Skeletal muscle satellite cell (primary cell): ENCODE measurements at regions not wholly inside any gene's neighbourhood (a gene's known extent, or its start where the extent isn't known, plus 50 kb on each side); places are given as distances from the start of the nearest gene placed in this dataset.
"Not testable (repeated sequence)": the region's sequence is repeated elsewhere in the genome, so short reads cannot be mapped to it uniquely, and the experiment has no call there.

Experiments used
- H3K27me3 ChIP-seq: 2 replicates; pipeline ENCODE4 v1.7.0; 2013; ENCODE audit warnings: low read length; ENCODE audit not compliant: control insufficient read depth, insufficient read depth
- H3K36me3 ChIP-seq: 2 replicates; pipeline ENCODE4 v1.7.0; 2013; ENCODE audit warnings: mild to moderate bottlenecking, control low read depth, low read length; ENCODE audit not compliant: insufficient read depth
- H3K4me1 ChIP-seq: 2 replicates; pipeline ENCODE4 v1.7.0; 2013; ENCODE audit warnings: low read length; ENCODE audit not compliant: control insufficient read depth, insufficient read depth
- H3K4me2 ChIP-seq: 2 replicates; pipeline ENCODE4 v1.7.0; 2013; ENCODE audit warnings: mild to moderate bottlenecking, low read length
- H3K4me3 ChIP-seq: 2 replicates; pipeline ENCODE4 v1.7.0; 2013; ENCODE audit warnings: low read length
- H3K9ac ChIP-seq: 2 replicates; pipeline ENCODE4 v1.7.0; 2013; ENCODE audit warnings: mild to moderate bottlenecking, low read depth, low read length, moderate library complexity
- H3K9me3 ChIP-seq: replicated peaks from 2 replicates; pipeline ENCODE4 v1.7.0; 2013; ENCODE audit warnings: mild to moderate bottlenecking, control low read depth, low read length

DNA sequence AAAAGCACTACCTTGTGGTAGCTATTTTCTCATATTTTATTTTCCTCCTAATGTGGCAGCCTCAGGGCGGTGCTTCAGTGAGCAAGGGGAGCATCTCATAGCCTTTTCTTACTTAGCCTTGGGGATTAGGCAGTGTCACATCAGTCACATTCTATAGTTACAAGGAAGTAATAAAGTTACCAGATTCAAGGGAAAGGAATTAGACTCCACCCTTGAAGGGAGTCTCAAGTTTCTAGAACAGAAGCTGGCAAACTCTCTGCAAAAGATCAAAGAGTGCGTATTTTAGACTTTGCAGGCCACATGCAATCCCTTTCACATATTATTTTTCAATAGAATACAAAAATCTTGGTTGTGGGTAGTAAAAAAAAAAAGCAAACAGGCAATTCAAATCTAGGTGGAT lies 350.4 kb downstream of the AMY1C start:
- Histone ChIP-seq H3K9ac (no peak overlapping the region), H3K4me1 (no peaks in the 10 kb centered on the region), H3K27me3 (no peaks in the 10 kb centered on the region), H3K4me3 (no peak overlapping the region), H3K9me3 (peaks cover 6% of the 10 kb centered on the region), H3K36me3 (no peaks in the 10 kb centered on the region), H3K4me2 (no peak overlapping the region)

DNA sequence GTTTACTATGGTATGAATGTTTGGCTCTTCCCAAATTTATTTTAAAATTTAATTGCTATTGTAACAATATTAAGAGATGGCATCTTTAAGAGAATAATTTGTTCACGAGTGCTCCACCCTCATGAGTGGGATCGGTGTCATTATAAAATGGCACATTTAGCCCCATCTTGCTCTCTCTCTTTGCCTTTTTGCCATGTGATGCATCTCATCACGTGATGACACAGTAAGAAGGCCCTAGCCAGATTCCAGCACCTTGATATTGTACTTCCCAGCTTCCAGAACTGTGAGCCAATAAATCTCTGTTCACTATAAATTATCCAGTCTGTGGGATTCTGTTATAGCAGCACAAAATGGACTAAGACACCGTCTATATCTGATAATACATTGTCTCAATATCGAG lies 355.8 kb downstream of the AMY1C start:
- Histone ChIP-seq H3K4me3 (no peak overlapping the region), H3K36me3 (no peaks in the 10 kb centered on the region), H3K4me2 (no peak overlapping the region)

DNA sequence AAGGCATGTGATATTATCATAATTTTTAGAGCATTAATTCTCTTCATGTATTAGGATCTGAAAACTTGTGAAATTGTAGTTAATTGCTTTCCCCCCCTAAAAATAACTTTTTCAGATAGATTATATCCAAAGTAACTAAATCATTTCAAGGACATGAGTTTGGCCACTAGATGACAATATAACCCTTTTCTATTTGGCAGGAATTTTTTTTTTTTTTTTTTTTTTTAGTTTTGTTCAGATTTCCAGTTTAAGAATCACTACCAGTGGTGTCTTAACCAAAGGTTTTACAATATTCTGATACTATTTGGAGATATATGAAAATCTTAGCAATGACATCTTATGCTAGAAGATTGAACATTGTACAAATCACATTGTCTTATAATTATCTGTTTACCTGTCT lies 370.8 kb downstream of the AMY1C start:
- Histone ChIP-seq H3K4me2 (no peak overlapping the region), H3K36me3 (no peaks in the 10 kb centered on the region), H3K9me3 (no peaks in the 10 kb centered on the region), H3K4me3 (no peak overlapping the region), H3K4me1 (no peaks in the 10 kb centered on the region), H3K27me3 (no peaks in the 10 kb centered on the region), H3K9ac (no peak overlapping the region)

More for the DNA sequence above, 355.8 kb downstream of the AMY1C start:
- peaks cover 9% of the 10 kb centered on the region for H3K9me3 ChIP-seq
- no peak overlapping the region for H3K9ac ChIP-seq
- H3K27me3 ChIP-seq: no peaks in the 10 kb centered on the region
- H3K4me1 ChIP-seq: no peaks in the 10 kb centered on the region

DNA sequence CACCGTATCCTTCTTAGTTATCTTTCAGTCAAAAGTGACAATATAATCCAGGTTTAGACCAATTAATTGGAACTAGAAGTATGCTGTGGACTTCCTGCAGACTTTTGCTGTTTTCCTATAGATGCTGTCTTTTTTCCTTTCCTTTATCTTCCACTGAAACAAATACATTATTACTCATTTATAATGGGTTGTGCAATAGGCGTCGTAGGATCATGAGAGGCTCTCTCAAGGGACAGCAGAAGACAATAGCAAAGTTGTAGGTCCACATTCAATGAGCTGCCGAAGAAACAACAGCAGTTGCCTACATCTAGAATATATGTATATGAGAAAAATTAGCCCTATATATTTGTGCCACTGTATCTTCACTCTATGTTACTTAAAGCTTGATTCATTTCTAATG lies 371.6 kb downstream of the AMY1C start:
- Histone ChIP-seq H3K27me3 (no peaks in the 10 kb centered on the region), H3K4me1 (no peaks in the 10 kb centered on the region), H3K9me3 (no peaks in the 10 kb centered on the region), H3K4me3 (no peak overlapping the region), H3K4me2 (no peak overlapping the region), H3K9ac (no peak overlapping the region), H3K36me3 (no peaks in the 10 kb centered on the region)

DNA sequence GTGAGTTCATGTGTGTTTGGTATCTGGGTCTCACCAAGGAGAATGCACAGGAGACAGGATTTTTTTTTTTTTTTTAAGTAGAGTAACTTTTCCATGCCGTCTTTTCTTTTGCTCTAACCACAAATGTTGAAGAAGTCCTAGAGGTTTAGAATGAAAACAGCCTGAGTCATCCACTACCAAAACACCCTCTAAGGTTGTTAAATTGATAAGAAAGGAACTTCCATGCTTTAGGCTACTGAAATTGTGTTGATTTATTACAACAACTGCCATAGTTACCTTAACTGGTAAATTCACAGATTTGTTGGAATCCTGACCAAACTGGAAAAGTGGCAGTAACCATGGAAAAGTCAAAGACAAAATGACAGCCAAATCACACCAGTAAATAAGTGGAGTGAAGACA lies 375.6 kb downstream of the AMY1C start:
- Histone ChIP-seq H3K36me3 (no peaks in the 10 kb centered on the region), H3K4me1 (no peaks in the 10 kb centered on the region), H3K9me3 (peaks cover 4% of the 10 kb centered on the region), H3K4me2 (no peak overlapping the region), H3K9ac (no peak overlapping the region), H3K27me3 (no peaks in the 10 kb centered on the region), H3K4me3 (no peak overlapping the region)

DNA sequence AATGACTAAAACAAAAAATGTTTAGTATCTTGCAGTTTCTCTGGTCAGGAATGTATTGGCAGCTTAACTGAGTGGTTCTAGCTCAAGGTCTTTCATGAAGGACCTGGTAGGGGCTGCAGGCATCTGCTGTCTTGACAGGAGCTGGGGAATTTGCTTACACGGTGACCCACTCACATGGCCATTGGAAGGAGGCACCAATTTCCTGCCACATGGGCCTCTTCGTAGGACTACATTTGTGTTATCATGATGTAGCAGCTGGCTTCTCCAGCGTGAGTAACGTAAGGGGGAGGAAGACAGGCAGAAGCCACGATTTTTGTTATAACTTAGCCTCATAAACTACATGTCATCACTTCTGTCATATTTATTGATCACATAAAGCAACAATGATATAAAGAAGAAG lies 376.3 kb downstream of the AMY1C start:
- peaks cover 4% of the 10 kb centered on the region for H3K9me3 ChIP-seq
- H3K27me3 ChIP-seq: no peaks in the 10 kb centered on the region
- no peaks in the 10 kb centered on the region for H3K4me1 ChIP-seq
- H3K4me2 ChIP-seq: no peak overlapping the region
- no peak overlapping the region for H3K4me3 ChIP-seq
- no peak overlapping the region for H3K9ac ChIP-seq
- no peaks in the 10 kb centered on the region for H3K36me3 ChIP-seq

DNA sequence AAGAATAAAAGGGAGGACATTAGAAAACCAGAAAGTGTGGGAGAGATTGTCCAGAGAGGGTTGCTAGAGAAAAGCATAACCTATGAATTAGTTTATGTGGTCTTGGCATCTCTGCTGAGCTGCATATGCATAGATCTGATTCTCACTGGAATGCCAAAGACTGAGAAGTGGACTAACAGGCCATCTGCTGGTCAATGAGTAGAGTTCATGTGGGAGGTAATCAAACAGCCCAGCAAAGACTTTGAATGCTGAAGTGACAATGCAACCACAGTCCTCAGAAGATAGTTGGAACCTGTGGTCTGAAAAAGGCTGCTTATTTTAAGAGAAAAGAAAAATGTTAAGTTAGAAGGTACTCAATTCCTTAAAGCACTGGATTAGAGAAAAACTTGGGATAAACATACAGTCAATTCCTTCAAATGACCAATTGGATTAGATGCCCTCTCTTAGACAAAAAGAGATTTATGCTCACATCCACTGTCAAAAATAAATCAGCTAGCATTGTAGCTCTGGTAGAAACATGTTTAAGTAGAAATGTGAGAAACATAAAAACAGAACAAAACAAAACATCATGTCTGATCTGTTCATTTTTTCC lies 382.8 kb downstream of the AMY1C start:
- H3K4me2 ChIP-seq: no peak overlapping the region
- no peaks in the 10 kb centered on the region for H3K4me1 ChIP-seq
- no peak overlapping the region for H3K4me3 ChIP-seq
- no peak overlapping the region for H3K9ac ChIP-seq
- H3K36me3 ChIP-seq: no peaks in the 10 kb centered on the region
- no peaks in the 10 kb centered on the region for H3K27me3 ChIP-seq
- peaks cover 4% of the 10 kb centered on the region for H3K9me3 ChIP-seq

DNA sequence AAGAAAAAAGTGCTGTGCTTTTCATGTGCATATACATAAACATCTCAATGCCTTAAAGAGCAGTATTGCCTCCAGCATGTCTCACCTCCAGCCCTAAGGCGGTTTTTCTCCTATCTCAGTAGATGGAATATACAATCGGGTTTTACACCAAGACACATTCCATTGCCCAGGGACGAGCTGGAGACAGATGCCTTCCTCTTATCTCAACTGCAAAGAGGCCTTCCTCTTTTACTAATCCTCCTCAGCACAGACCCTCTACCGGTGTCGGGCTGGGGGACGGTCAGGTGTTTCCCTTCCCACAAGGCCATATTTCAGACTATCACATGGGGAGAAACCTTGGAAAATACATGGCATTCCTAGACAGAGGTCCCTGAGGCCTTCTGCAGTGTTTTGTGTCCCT lies 385.3 kb downstream of the AMY1C start:
- H3K36me3 ChIP-seq, H3K27me3 ChIP-seq, H3K4me1 ChIP-seq, H3K9ac ChIP-seq, H3K4me3 ChIP-seq, H3K9me3 ChIP-seq, H3K4me2 ChIP-seq: not testable (repeated sequence)

DNA sequence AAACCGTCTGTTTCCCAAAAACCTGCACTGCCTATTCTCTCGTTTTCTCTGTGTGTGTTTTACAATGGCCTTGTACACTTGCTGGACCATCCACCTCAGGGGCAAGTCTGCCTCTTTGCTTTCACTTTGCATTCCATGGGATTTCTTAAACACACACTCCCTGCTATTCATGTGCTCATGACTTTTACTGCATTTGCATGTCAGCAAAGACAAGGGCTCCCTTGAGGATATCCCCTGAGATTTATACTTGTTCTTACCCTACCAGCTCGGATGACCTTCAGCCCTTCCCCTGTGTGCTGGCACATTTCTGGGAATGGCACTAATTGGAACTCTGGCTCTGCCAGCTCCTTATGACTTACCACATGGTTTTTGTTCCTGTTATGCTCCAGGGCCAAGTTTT lies 386.9 kb downstream of the AMY1C start:
- Histone ChIP-seq H3K4me2 (no peak overlapping the region), H3K9me3 (no peaks in the 10 kb centered on the region), H3K36me3 (no peaks in the 10 kb centered on the region), H3K9ac (no peak overlapping the region), H3K4me3 (no peak overlapping the region), H3K4me1 (no peaks in the 10 kb centered on the region), H3K27me3 (no peaks in the 10 kb centered on the region)

DNA sequence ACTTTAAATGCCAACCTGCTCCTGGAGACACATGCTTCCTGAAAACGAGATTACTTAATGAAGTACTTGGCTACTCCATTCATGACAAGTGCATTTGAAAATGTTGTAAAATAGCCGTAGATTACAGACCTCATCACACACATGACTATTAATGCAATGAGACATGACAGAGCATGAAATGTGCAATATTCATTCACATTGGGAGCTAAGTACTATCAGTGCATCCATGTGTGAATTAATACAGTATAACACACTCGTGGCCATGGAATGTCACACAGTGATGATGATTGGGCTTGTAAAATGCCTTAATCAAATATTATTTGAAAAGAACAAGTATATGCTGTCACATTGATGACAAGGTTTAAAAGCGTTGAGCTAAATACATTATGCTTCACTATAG lies 407.0 kb downstream of the AMY1C start:
- Histone ChIP-seq H3K9ac (no peak overlapping the region), H3K27me3 (no peaks in the 10 kb centered on the region), H3K4me2 (no peak overlapping the region), H3K9me3 (no peaks in the 10 kb centered on the region), H3K4me1 (no peaks in the 10 kb centered on the region), H3K36me3 (no peaks in the 10 kb centered on the region), H3K4me3 (no peak overlapping the region)

DNA sequence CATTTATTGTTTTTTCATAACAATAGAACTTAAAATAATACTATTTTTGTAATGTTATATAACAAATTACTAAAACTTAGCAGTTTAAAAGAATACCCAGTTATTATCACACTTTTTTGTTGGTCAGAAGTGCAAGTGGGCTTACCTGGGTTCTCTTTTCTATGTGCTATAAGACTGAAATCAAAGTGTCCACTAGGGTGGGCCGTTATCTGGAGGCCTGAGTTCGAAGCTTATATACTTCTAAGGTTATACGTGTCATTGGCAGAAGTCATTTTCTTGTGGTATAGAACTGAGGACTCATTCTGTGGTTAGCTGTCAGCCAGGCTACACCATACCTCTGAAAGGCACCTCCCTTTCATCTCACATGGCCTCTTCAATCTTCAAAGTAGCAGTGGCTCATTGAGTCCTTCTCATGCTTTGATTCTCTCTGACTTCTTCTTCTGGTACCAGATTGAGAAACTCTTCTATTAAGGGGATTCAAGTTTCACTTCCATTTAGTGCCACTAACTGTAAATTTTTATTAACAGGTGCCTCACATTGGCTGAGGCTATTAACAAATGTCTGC lies 414.3 kb downstream of the AMY1C start:
- Histone ChIP-seq H3K9ac (no peak overlapping the region), H3K27me3 (no peaks in the 10 kb centered on the region), H3K4me2 (no peak overlapping the region), H3K9me3 (no peaks in the 10 kb centered on the region), H3K36me3 (no peaks in the 10 kb centered on the region), H3K4me1 (no peaks in the 10 kb centered on the region), H3K4me3 (no peak overlapping the region)

DNA sequence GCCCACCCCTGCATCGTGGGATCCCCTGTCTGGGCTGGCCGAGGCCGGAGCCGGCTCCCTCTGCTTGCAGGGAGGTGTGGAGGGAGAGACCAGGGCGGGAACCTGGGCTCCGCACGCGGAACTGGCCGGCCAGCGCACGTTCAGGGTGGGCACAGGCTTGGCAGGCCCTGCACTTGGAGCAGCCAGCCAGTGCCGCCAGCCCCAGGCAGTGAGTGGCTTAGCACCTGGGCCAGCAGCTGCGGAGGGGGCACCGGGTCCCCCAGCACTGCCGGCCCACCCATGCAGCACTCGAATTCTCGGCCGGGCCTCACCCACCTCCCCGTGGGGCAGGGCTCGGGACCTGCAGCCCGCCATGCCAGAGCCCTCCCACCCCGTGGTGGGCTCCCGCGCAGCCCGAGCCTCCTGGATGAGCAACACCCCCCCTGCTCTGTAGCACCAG lies 422.6 kb downstream of the AMY1C start:
- Histone ChIP-seq H3K36me3 (no peaks in the 10 kb centered on the region), H3K9me3 (peaks cover 3% of the 10 kb centered on the region), H3K27me3 (no peaks in the 10 kb centered on the region), H3K4me1 (no peaks in the 10 kb centered on the region), H3K4me3 (no peak overlapping the region), H3K4me2 (no peak overlapping the region), H3K9ac (no peak overlapping the region)
